GM13977 (cell line): ENCODE measurements at regions not wholly inside any gene's neighbourhood (a gene's known extent, or its start where the extent isn't known, plus 50 kb on each side); places are given as distances from the start of the nearest gene placed in this dataset.
"Not testable (repeated sequence)": the region's sequence is repeated elsewhere in the genome, so short reads cannot be mapped to it uniquely, and the experiment has no call there.

Source experiments
- DNase-seq: peaks from one replicate; pipeline ENCODE4 v3.0.0; 2012; ENCODE audit warnings: low spot score
- in situ Hi-C: fragments of 300-500 bp; cut with MboI; formaldehyde crosslinking; loops from one replicate; pipeline ENCODE4 v1.12.0; 2022; ENCODE audit warnings: low sequenced_read_pairs, low pct_unique_long_range_greater_than_20kb, mixed read lengths, inconsistent platforms; ENCODE audit not compliant: unreplicated experiment
- TF ChIP-seq, protein P1 (sequence below): IDR thresholded peaks from 2 replicates; pipeline ENCODE4 v1.5.1; 2012; ENCODE audit warnings: mild to moderate bottlenecking, control low read depth; ENCODE audit not compliant: insufficient read depth; ENCODE audit errors: extremely low read depth, missing control alignments

- in situ Hi-C loops: no loop called here
- DNase-seq: no peak
- TF ChIP-seq, protein P1, sequence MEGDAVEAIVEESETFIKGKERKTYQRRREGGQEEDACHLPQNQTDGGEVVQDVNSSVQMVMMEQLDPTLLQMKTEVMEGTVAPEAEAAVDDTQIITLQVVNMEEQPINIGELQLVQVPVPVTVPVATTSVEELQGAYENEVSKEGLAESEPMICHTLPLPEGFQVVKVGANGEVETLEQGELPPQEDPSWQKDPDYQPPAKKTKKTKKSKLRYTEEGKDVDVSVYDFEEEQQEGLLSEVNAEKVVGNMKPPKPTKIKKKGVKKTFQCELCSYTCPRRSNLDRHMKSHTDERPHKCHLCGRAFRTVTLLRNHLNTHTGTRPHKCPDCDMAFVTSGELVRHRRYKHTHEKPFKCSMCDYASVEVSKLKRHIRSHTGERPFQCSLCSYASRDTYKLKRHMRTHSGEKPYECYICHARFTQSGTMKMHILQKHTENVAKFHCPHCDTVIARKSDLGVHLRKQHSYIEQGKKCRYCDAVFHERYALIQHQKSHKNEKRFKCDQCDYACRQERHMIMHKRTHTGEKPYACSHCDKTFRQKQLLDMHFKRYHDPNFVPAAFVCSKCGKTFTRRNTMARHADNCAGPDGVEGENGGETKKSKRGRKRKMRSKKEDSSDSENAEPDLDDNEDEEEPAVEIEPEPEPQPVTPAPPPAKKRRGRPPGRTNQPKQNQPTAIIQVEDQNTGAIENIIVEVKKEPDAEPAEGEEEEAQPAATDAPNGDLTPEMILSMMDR: no peak
Measured at GRCh38 chr3:146382386-146382785, 87.0 kb downstream of the PLSCR2 start.

GRCh38 chr3:146380046-146380445 is 89.3 kb downstream of the PLSCR2 start:
- no peak for DNase-seq
- in situ Hi-C loops: no loop called here
- TF ChIP-seq, protein P1: no peak

- DNase-seq: no peak
- TF ChIP-seq, protein P1: no peak
- in situ Hi-C loops: no loop called here
Measured at GRCh38 chr3:146375219-146375618, 94.1 kb downstream of the PLSCR2 start.

- no peak for DNase-seq
- in situ Hi-C loops: no loop called here
- TF ChIP-seq, protein P1: no peak
Measured at GRCh38 chr3:146374146-146374545, 95.2 kb downstream of the PLSCR2 start.

DNA sequence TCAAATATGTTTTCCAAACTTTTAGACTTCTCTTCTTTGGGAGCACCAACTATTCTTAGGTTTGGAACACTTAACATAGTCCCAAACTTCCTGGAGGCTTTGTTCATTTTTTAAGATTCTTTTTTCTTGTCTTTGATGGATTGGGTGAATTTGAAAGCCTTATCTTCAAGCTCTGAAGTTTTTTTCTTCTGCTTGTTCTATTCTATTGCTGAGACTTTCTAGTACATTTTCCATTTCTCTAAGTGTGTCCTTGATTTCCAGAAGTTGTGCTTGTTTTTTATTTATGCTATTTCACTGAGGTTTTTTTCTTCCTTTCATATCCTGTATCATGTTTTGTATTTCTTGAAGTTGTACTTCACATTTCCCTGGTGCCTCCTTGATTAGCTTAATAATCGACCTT is 97.5 kb downstream of the PLSCR2 start:
- TF ChIP-seq, protein P1: no peak
- in situ Hi-C loops: no loop called here
- no peak for DNase-seq

DNA sequence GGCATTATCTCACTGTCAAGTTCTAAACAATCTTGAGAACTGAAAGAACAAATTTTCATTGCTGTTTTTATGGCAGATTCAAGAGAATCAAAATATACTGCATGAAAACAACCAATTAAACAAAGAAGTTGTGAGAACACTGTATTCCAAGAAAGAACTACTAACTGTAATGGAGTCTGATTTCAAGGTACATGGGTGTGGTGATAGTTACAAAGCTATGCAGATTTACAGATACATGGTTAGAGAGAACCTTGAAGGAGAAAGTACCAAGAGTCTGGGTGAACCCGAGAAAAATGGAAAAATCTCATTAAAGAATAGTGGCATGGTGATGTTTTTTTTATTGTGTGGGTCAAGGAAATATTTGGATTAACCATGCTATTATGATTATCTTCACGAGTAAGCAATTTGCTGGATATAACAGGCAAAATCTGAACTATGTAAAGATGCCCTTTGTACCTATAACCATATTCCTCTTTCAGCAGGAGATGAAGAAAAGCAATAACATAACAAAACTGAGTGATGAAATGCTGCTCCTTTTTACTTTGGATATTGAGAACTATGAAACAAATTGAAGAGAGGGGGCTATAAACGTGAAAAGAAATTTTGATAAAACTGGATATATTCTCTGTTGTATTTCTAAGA is 100.4 kb downstream of the PLSCR2 start:
- TF ChIP-seq, protein P1: no peak
- in situ Hi-C loops: no loop called here
- DNase-seq: no peak

GRCh38 chr3:146359841-146360240 is 108.9 kb upstream of the PLSCR4 start:
- in situ Hi-C loops: no loop called here
- DNase-seq: no peak
- TF ChIP-seq, protein P1: no peak

GRCh38 chr3:146354421-146354820 is 103.5 kb upstream of the PLSCR4 start:
- in situ Hi-C loops, DNase-seq: not testable (repeated sequence)
